Thoracic aorta (tissue), 2 donors: ENCODE measurements at regions not wholly inside any gene's neighbourhood (a gene's known extent, or its start where the extent isn't known, plus 50 kb on each side); places are given as distances from the start of the nearest gene placed in this dataset.

Experiments
- ATAC-seq: fragments of 150-250 bp; one replicate; pipeline ENCODE4 v1.8.0; 2017; ENCODE audit warnings: low read depth; ENCODE audit not compliant: insufficient number of reproducible peaks, low FRiP score
- DNase-seq: peaks from one replicate; pipeline ENCODE4 v3.0.0-alpha.2; 2020; ENCODE audit warnings: low spot score
- H3K27ac ChIP-seq, 2 donors: fragments of 200-600 bp; sonication (generic); 1 replicate in 1 of 2; 2 replicates in 1 of 2; pipeline ENCODE4 v1.5.1; 2016; ENCODE audit warnings: mild to moderate bottlenecking in 2 of 2, moderate library complexity in 2 of 2
- H3K27me3 ChIP-seq: fragments of 200-600 bp; sonication (generic); replicated peaks from 2 replicates; pipeline ENCODE4 v1.6.0; 2016; ENCODE audit warnings: mild to moderate bottlenecking; ENCODE audit not compliant: insufficient read depth
- H3K36me3 ChIP-seq: fragments of 200-600 bp; sonication (generic); one replicate; pipeline ENCODE4 v1.5.1; 2016
- H3K4me1 ChIP-seq, 2 donors: fragments of 200-600 bp; sonication (generic); 1 replicate in 1 of 2; 2 replicates in 1 of 2; pipeline versions ENCODE4 v1.5.1 to v1.6.0; 2016; ENCODE audit warnings: low read depth in 2 of 2, mild to moderate bottlenecking in 1 of 2; ENCODE audit not compliant: control insufficient read depth in 1 of 2
- H3K4me3 ChIP-seq: fragments of 200-600 bp; sonication (generic); 2 replicates; pipeline ENCODE4 v1.5.1; 2016; ENCODE audit warnings: mild to moderate bottlenecking
- H3K9me3 ChIP-seq: fragments of 200-600 bp; sonication (generic); 2 replicates; pipeline ENCODE4 v1.5.1; 2016
- TF ChIP-seq, protein P1 (sequence below): fragments of 200-600 bp; sonication (generic); IDR thresholded peaks from one replicate; pipeline ENCODE4 v1.5.1; 2019; ENCODE audit warnings: antibody characterized with exemption

DNA sequence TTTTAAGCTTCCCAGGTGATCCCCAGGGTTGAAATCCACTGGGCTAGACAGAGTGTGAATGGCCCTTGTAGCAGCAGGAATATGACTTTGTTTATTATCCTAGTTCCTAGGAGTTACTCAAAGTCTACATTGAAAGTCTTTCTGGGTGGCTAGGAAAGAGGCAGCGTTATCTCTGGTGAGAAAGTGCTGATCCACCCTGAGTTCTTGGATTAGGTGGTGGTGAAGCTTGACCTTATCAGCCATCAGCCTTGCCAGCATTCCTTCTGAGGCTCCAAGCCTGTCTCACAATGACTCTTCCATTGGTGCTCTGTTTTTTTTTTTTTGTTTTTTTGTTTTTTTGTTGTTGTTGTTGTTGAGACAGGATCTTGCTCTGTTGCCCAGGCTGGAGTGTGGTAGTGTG is 83.1 kb upstream of the CLCN4 start:
- ATAC-seq (no peak), DNase-seq (no peak)
- Histone ChIP-seq H3K27ac (no peak overlapping the region), H3K36me3 (no peaks in the 10 kb centered on the region), H3K4me1 (peaks cover 0 to 7% of the 10 kb centered on the region in 2 donors), H3K9me3 (no peaks in the 10 kb centered on the region), H3K27me3 (no peaks in the 10 kb centered on the region), H3K4me3 (no peak overlapping the region)
- TF ChIP-seq, protein P1, sequence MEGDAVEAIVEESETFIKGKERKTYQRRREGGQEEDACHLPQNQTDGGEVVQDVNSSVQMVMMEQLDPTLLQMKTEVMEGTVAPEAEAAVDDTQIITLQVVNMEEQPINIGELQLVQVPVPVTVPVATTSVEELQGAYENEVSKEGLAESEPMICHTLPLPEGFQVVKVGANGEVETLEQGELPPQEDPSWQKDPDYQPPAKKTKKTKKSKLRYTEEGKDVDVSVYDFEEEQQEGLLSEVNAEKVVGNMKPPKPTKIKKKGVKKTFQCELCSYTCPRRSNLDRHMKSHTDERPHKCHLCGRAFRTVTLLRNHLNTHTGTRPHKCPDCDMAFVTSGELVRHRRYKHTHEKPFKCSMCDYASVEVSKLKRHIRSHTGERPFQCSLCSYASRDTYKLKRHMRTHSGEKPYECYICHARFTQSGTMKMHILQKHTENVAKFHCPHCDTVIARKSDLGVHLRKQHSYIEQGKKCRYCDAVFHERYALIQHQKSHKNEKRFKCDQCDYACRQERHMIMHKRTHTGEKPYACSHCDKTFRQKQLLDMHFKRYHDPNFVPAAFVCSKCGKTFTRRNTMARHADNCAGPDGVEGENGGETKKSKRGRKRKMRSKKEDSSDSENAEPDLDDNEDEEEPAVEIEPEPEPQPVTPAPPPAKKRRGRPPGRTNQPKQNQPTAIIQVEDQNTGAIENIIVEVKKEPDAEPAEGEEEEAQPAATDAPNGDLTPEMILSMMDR, result no peak

DNA sequence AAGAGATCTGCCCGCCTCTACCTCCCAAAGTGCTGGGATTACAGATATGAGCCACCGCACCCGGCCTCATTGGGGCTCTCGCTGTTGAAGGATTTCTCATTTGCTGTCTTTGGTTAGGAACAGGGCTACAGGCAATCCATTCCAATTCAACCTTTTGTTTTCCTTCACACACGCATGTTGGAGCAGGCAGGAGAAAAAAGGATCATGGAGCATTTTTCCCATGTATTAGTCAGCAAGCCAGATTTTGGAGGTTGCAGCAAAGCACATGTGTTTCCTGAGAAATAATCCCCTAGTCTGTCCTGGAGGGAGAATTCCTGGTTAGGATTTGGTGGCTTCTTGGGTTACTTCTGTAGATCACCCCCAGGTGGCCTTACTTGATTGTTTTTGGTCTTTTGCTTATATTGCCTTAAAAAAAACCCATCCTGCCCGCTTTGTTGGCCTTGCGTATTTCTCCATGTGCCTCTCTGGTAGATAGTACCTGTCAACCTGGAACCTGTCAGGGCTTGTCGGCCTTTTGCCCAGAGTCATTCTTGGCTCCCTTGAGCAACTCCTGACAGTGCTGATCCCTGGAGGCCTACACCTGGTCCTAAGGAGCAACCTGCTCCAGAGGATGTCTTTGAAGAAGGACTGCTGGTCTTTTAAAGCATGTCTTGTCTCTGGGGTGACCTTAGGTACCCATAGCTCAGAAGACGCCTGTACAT is 82.4 kb upstream of the CLCN4 start:
- DNase-seq, result no peak
- Histone ChIP-seq H3K36me3 (no peaks in the 10 kb centered on the region), H3K27me3 (no peaks in the 10 kb centered on the region), H3K4me3 (no peak overlapping the region), H3K4me1 (peaks cover 0 to 7% of the 10 kb centered on the region in 2 donors), H3K27ac (no peak overlapping the region), H3K9me3 (no peaks in the 10 kb centered on the region)
- no peak for ATAC-seq
- TF ChIP-seq, protein P1, result no peak

DNA sequence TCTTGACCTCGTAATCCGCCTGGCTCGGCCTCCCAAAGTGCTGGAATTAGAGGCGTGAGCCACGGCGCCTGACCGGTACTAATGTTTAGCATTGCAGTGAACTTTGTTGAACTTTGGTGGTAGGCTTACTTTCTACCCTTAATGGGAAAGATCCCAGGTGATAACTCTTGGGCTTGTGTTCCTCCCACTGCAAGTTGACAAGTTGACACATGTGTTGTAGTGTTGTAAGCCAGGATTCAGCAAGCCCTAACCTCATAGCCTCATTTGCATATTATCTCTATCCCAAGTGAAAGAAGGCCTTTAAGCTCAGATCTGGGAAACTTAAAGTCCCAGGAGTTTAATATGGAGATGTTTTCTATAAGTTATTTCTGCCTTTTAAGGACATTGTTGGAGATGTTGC is 80.0 kb upstream of the CLCN4 start:
- Histone ChIP-seq H3K27ac (no peak overlapping the region), H3K4me1 (no peaks in the 10 kb centered on the region), H3K9me3 (no peaks in the 10 kb centered on the region), H3K4me3 (no peak overlapping the region), H3K27me3 (no peaks in the 10 kb centered on the region), H3K36me3 (no peaks in the 10 kb centered on the region)
- no peak for DNase-seq
- TF ChIP-seq, protein P1, result no peak
- ATAC-seq, result no peak

DNA sequence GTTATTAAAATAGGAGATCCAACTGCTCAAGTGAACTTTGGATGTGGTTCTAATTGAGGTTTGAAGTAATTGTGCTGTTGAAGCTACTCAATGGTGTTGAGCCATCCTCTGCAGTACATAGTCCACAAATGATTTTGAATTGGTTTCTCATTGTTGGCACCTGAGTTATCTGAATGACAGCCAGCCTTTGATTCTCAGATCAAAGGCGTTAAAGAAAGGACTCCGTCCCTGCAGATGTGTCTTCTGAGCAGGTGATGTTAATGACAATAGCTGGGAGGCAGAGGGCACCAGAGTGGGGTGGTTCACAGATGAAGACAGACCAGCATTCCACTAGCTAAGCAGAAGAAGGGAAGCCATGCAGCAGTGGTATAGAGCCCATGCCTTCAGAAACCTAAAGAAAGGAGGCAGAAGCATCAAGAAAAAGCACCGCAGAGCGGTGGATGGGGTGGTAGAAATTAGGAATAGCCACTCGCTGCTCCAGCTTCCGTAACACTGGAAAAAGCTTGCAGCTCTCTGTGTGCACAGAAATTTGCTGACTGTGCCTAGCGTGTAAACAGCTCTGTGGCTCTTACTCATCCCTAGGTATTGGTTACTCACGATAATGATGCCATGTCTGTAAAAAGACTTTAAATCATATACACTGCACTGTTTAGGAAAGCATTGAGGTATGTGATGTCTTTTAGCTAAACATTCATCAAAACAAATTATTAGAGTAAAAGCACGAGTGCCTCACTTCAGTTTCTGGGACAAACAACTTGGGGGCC is 79.2 kb upstream of the CLCN4 start:
- Histone ChIP-seq H3K27me3 (no peaks in the 10 kb centered on the region), H3K9me3 (no peaks in the 10 kb centered on the region), H3K36me3 (no peaks in the 10 kb centered on the region), H3K27ac (no peak overlapping the region), H3K4me3 (no peak overlapping the region), H3K4me1 (peaks cover 2 to 6% of the 10 kb centered on the region in 2 donors)
- DNase-seq, result no peak
- TF ChIP-seq, protein P1, result no peak
- ATAC-seq, result no peak

DNA sequence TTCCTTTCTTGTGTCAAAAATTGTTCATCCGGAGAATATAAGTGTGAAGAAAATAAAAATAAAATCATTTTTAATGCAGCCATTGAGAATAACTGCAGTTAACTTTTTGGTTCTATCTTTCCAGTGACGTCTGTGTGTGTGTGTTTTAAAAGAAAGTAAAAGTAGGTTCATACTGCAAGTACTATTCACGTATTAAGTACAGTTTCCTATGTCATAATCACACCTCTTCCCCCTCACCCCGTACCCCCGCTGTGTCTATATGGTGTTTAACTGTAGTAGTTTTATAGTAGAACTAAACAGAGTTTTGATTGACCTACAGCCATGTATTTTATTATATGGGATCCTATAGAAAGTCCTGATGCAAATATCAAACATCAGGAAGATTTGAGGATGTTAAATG is 78.5 kb upstream of the CLCN4 start:
- Histone ChIP-seq H3K27me3 (no peaks in the 10 kb centered on the region), H3K36me3 (no peaks in the 10 kb centered on the region), H3K9me3 (no peaks in the 10 kb centered on the region), H3K4me1 (peaks cover 5 to 13% of the 10 kb centered on the region in 2 donors), H3K4me3 (no peak overlapping the region), H3K27ac (no peak overlapping the region)
- ATAC-seq, result no peak
- DNase-seq, result no peak
- TF ChIP-seq, protein P1, result no peak
